ENCODE measurements at regions not wholly inside any gene's neighbourhood (a gene's known extent, or its start where the extent isn't known, plus 50 kb on each side); places are given as distances from the start of the nearest gene placed in this dataset.
"Not testable (repeated sequence)": the region's sequence is repeated elsewhere in the genome, so short reads cannot be mapped to it uniquely, and the experiment has no call there.

GRCh38 chr14:106488291-106488690 is 961.9 kb downstream of the TMEM121 start:
- ATAC-seq (ENCODE audit: poor library complexity) (no peak), DNase-seq (no peak)
- intact Hi-C loops (cut with DNase I): no loop called here

GRCh38 chr14:106489112-106489881 is 962.9 kb downstream of the TMEM121 start:
- DNase-seq (no peak), ATAC-seq (ENCODE audit: poor library complexity) (no peak)
- intact Hi-C loops (cut with DNase I): no loop called here

GRCh38 chr14:106490442-106490841 is 964.1 kb downstream of the TMEM121 start:
- intact Hi-C loops (cut with DNase I): no loop called here
- ATAC-seq (ENCODE audit: poor library complexity): no peak
- no peak for DNase-seq

GRCh38 chr14:106491851-106492250 is 965.5 kb downstream of the TMEM121 start:
- no peak for DNase-seq
- ATAC-seq (ENCODE audit: poor library complexity): no peak
- intact Hi-C loops (cut with DNase I): no loop called here

GRCh38 chr14:106493962-106494823 is 967.8 kb downstream of the TMEM121 start:
- intact Hi-C loops (cut with DNase I): no loop called here
- DNase-seq (no peak), ATAC-seq (ENCODE audit: poor library complexity) (no peak)

GRCh38 chr14:106500571-106500970 is 974.2 kb downstream of the TMEM121 start:
- intact Hi-C loops (cut with DNase I): no loop called here
- DNase-seq (no peak), ATAC-seq (ENCODE audit: poor library complexity) (no peak)

- ATAC-seq (ENCODE audit: poor library complexity): no peak
- DNase-seq: no peak
- intact Hi-C loops (cut with DNase I): no loop called here
Measured at GRCh38 chr14:106501898-106502297, 975.5 kb downstream of the TMEM121 start.

- intact Hi-C loops (cut with DNase I): no loop called here
- DNase-seq: no peak
- no peak for ATAC-seq (ENCODE audit: poor library complexity)
Measured at GRCh38 chr14:106505366-106505765, 979.0 kb downstream of the TMEM121 start.

- ATAC-seq (ENCODE audit: poor library complexity): no peak
- intact Hi-C loops (cut with DNase I): no loop called here
- no peak for DNase-seq
Measured at GRCh38 chr14:106506881-106507305, 980.5 kb downstream of the TMEM121 start.

GRCh38 chr14:106507354-106507753 is 981.0 kb downstream of the TMEM121 start:
- intact Hi-C loops (cut with DNase I): no loop called here
- DNase-seq (no peak), ATAC-seq (ENCODE audit: poor library complexity) (no peak)

GRCh38 chr14:106508216-106508615 is 981.8 kb downstream of the TMEM121 start:
- ATAC-seq (ENCODE audit: poor library complexity) (no peak), DNase-seq (no peak)
- intact Hi-C loops (cut with DNase I): no loop called here

- ATAC-seq (ENCODE audit: poor library complexity) (no peak), DNase-seq (no peak)
- intact Hi-C loops (cut with DNase I): no loop called here
Measured at GRCh38 chr14:106509176-106509575, 982.8 kb downstream of the TMEM121 start.

GRCh38 chr14:106509807-106510206 is 983.4 kb downstream of the TMEM121 start:
- intact Hi-C loops (cut with DNase I): no loop called here
- ATAC-seq (ENCODE audit: poor library complexity): no peak
- no peak for DNase-seq

GRCh38 chr14:106511006-106511799 is 984.8 kb downstream of the TMEM121 start:
- no peak for ATAC-seq (ENCODE audit: poor library complexity)
- DNase-seq: no peak
- intact Hi-C loops (cut with DNase I): no loop called here

- intact Hi-C loops (cut with DNase I): no loop called here
- DNase-seq (no peak), ATAC-seq (ENCODE audit: poor library complexity) (no peak)
Measured at GRCh38 chr14:106511800-106512198, 985.4 kb downstream of the TMEM121 start.

- DNase-seq (no peak), ATAC-seq (ENCODE audit: poor library complexity) (no peak)
- intact Hi-C loops (cut with DNase I): no loop called here
Measured at GRCh38 chr14:106513302-106513701, 986.9 kb downstream of the TMEM121 start.

- intact Hi-C loops (cut with DNase I): no loop called here
- DNase-seq (peak; percentile 64), ATAC-seq (ENCODE audit: poor library complexity) (no peak)
Measured at GRCh38 chr14:106518054-106518943, 991.9 kb downstream of the TMEM121 start.

- ATAC-seq (ENCODE audit: poor library complexity); intact Hi-C loops (cut with DNase I); DNase-seq: not testable (repeated sequence)
Measured at GRCh38 chr14:106522118-106522517, 995.7 kb downstream of the TMEM121 start.

Data from Right ventricle myocardium superior (tissue), 1 donor.